Lower leg skin (tissue), 3 donors: ENCODE measurements at regions not wholly inside any gene's neighbourhood (a gene's known extent, or its start where the extent isn't known, plus 50 kb on each side); places are given as distances from the start of the nearest gene placed in this dataset.

ENCODE experiments used
- CTCF ChIP-seq, 3 donors: fragments of 450-650 bp; IDR thresholded peaks; one replicate each; pipeline ENCODE4 v1.5.1; 2016; ENCODE audit warnings: antibody characterized with exemption in 3 of 3, mild to moderate bottlenecking in 3 of 3, moderate library complexity in 2 of 3
- POLR2A ChIP-seq, 2 donors: fragments of 450-650 bp; IDR thresholded peaks; one replicate each; pipeline ENCODE4 v1.6.1; 2016 to 2017; ENCODE audit warnings: antibody characterized with exemption in 2 of 2, mild to moderate bottlenecking in 1 of 2, moderate library complexity in 1 of 2

GRCh38 chr5:68002836-68003235 lies 212.7 kb upstream of the PIK3R1 start:
- no peak for TF ChIP-seq CTCF (IDR thresholded peaks at IDR 0.05)
- no peak for TF ChIP-seq POLR2A (IDR thresholded peaks at IDR 0.05)
